Retinal pigment epithelial cell (primary cell): ENCODE measurements at regions not wholly inside any gene's neighbourhood (a gene's known extent, or its start where the extent isn't known, plus 50 kb on each side); places are given as distances from the start of the nearest gene placed in this dataset.

Source experiments
- DNase-seq: peaks from one replicate; pipeline ENCODE4 v3.0.0-alpha.2; 2010; ENCODE audit warnings: low read depth
- H3K4me3 ChIP-seq: 2 replicates; pipeline ENCODE4 v1.5.1; 2011; ENCODE audit warnings: mild to moderate bottlenecking, low read length, control low read depth, moderate library complexity
- TF ChIP-seq, protein P1 (sequence below): conservative IDR thresholded peaks from 2 replicates; pipeline ENCODE4 v1.5.1; 2011; ENCODE audit warnings: low read depth, low read length, control low read depth, inconsistent platforms

DNA sequence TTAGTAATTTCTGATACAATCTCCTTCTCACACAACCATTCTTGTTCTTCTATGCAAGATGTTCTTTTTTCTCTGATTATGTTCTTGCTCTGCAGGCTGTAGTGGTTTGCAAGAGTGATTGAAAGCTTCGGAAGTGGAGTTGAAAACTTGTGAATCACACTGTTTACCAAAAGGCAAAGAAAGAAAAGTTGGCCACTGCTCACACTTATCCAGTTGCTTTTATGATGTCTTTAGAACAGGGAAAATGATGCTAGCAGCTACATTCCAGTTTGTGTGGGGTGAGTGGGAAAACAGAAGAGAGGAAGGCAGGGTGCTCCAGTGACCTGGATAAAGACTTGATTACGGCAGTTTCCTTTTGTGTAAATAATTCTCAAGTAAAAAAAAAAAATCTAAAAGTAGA is 583.3 kb downstream of the TENT5A start:
- TF ChIP-seq, protein P1, sequence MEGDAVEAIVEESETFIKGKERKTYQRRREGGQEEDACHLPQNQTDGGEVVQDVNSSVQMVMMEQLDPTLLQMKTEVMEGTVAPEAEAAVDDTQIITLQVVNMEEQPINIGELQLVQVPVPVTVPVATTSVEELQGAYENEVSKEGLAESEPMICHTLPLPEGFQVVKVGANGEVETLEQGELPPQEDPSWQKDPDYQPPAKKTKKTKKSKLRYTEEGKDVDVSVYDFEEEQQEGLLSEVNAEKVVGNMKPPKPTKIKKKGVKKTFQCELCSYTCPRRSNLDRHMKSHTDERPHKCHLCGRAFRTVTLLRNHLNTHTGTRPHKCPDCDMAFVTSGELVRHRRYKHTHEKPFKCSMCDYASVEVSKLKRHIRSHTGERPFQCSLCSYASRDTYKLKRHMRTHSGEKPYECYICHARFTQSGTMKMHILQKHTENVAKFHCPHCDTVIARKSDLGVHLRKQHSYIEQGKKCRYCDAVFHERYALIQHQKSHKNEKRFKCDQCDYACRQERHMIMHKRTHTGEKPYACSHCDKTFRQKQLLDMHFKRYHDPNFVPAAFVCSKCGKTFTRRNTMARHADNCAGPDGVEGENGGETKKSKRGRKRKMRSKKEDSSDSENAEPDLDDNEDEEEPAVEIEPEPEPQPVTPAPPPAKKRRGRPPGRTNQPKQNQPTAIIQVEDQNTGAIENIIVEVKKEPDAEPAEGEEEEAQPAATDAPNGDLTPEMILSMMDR = no peak
- no peak for DNase-seq

DNA sequence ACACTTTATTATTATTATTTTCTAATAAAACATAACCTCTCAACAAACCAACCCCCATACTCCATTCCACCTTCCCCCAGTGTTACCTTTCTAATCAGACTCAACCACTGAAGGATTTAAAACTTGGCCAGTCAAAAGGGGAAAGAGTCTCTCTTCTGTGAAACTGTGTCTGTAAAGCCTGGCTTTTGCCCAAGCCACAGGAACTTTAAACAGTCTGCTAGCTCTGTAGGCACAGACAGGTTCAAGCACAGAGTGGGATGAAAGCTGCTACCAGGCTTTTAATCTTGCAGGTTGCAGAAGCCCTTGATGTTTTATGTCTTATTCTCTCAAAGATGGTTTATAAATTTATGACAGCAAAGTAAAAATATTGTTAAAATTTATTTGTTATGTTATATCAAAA is 585.7 kb downstream of the TENT5A start:
- TF ChIP-seq, protein P1 = no peak
- H3K4me3 ChIP-seq = no peak overlapping the region
- peak; percentile 66 for DNase-seq

More for the DNA sequence above, 583.3 kb downstream of the TENT5A start:
- H3K4me3 ChIP-seq = no peak overlapping the region

DNA sequence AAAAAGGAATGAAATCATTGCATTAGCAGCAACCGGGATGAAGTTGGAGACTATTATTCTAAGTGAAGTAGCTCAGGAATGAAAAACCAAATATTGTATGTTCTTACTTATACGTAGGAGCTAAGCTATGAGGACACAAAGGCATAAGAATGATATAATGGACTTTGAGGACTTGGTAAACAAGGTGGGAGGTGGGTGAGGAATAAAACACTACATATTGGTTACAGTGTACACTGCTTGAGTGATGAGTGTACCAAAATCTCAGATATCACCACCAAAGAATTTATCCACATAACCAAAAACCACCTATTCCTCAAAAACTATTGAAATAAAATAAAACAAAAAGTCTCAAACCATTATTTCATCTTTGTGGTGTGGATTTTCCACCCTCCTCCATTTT is 593.5 kb downstream of the TENT5A start:
- H3K4me3 ChIP-seq = no peak overlapping the region
- TF ChIP-seq, protein P1 = no peak
- no peak for DNase-seq

DNA sequence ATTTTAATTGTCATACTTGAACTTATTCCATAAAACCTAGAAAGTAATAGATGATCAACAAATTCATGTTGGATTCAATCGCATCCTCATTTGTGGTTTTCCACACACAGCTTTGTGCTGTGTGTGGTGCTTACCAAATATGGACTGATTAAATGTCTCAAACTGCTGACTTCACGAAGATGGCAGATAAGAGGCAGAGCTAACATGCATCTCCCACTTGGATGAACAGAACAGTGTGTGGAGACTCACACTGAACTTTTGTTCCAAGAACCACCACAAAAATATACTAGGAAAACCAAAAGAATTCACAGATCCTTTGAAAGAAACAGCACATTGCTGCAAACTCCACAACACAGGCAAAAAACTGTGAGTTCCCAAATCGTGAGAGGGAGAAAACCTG is 603.7 kb downstream of the TENT5A start:
- DNase-seq = no peak
- no peak overlapping the region for H3K4me3 ChIP-seq
- TF ChIP-seq, protein P1 = no peak

DNA sequence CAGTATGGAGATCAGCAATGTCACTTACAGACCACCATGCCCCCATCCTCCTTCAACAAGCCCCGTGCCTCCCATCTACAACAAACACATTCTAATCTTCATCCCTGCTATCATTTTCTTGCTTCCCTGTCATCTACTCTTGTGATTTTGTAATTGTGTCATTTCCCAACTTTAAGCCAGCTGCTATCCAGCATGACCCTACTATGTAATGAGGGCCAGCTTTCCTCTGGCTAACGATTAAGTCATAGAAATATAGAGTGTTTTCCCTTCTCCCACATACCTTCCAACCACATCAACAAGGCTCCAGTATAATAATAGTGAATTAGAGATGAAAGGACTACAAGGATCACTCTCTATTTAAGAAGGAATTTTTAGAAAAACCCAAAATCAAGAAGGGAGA is 607.0 kb downstream of the TENT5A start:
- no peak overlapping the region for H3K4me3 ChIP-seq
- TF ChIP-seq, protein P1 = no peak
- no peak for DNase-seq

DNA sequence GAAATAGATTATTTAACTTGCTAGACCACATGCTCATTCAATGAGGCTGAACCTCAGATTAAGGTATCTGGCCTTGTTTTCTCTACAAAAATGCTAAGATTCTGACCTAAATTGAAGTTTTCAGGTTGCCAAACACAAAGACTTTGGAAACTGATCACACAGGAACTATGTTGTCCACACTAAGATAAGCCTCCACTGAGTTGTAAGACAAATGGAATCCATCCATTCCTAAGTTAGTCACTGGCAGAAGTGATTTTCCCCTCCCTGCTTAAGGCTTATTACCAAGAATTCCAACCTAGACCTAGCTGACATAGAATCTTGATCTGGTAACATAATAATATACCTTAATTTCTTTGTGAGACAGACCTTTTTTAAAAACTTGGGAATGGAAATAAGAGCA is 608.1 kb downstream of the TENT5A start:
- TF ChIP-seq, protein P1 = no peak
- DNase-seq = no peak
- no peak overlapping the region for H3K4me3 ChIP-seq

DNA sequence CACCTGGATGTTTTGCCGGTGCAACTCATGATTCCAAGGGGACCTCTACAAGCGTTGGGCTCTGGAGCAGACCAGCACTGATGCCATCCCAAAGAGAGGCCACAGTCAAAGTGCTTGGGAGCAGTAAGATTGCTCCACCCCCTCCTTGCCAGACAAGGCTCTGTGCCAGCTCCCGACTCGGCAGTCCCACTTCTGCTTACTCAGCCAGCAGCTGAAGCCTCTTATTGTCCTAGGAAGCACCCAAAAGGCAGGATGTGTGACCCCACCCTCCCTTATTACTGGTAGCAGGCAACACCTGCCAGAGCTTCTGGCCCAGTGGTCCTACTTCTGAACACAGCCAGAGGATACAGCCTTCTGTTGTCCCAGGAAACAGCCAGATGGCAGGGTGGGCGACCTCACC is 614.2 kb downstream of the TENT5A start:
- no peak overlapping the region for H3K4me3 ChIP-seq
- TF ChIP-seq, protein P1 = no peak
- no peak for DNase-seq
